ENCODE measurements at regions not wholly inside any gene's neighbourhood (a gene's known extent, or its start where the extent isn't known, plus 50 kb on each side); places are given as distances from the start of the nearest gene placed in this dataset.

GRCh38 chr1:4023678-4024077, 123.6 kb upstream of the C1orf174 start:
- Histone ChIP-seq H3K36me3 (ENCODE audit: insufficient read depth, low read length) (no peaks in the 10 kb centered on the region), H3K9ac (ENCODE audit: insufficient read length) (no peak overlapping the region), H3K4me3 (no peak overlapping the region), H3K9me3 (ENCODE audit: low read depth, low read length) (no peaks in the 10 kb centered on the region), H3K27ac (no peak overlapping the region)
- no peak for TF ChIP-seq POLR2AphosphoS5 (IDR thresholded peaks at IDR 0.05; ENCODE audit: borderline replicate concordance, low read depth, low read length)
- TF ChIP-seq FOXP2 (optimal IDR thresholded peaks at IDR 0.05; ENCODE audit: control extremely low read depth, extremely low read length, insufficient read depth) = no peak
- TF ChIP-seq EZH2 (IDR thresholded peaks at IDR 0.05) = no peak
- DNase-seq (ENCODE audit: low read depth, low spot score) = no peak

GRCh38 chr1:4024811-4025210, 124.7 kb upstream of the C1orf174 start:
- no peak overlapping the region for H3K27ac ChIP-seq

GRCh38 chr1:4025752-4026151, 125.7 kb upstream of the C1orf174 start:
- Histone ChIP-seq H3K4me3 (no peak overlapping the region), H3K9me3 (ENCODE audit: low read depth, low read length) (no peaks in the 10 kb centered on the region), H3K27ac (no peak overlapping the region), H3K9ac (ENCODE audit: insufficient read length) (no peak overlapping the region), H3K36me3 (ENCODE audit: insufficient read depth, low read length) (no peaks in the 10 kb centered on the region)
- no peak for DNase-seq (ENCODE audit: low read depth, low spot score)
- TF ChIP-seq FOXP2 (optimal IDR thresholded peaks at IDR 0.05; ENCODE audit: control extremely low read depth, extremely low read length, insufficient read depth) = no peak
- TF ChIP-seq EZH2 (IDR thresholded peaks at IDR 0.05) = no peak
- no peak for TF ChIP-seq POLR2AphosphoS5 (IDR thresholded peaks at IDR 0.05; ENCODE audit: borderline replicate concordance, low read depth, low read length)

More at GRCh38 chr1:4024811-4025210, 124.7 kb upstream of the C1orf174 start:
- no peaks in the 10 kb centered on the region for H3K36me3 ChIP-seq (ENCODE audit: insufficient read depth, low read length)
- no peak overlapping the region for H3K9ac ChIP-seq (ENCODE audit: insufficient read length)
- no peak overlapping the region for H3K4me3 ChIP-seq
- TF ChIP-seq POLR2AphosphoS5 (IDR thresholded peaks at IDR 0.05; ENCODE audit: borderline replicate concordance, low read depth, low read length) = no peak
- TF ChIP-seq FOXP2 (optimal IDR thresholded peaks at IDR 0.05; ENCODE audit: control extremely low read depth, extremely low read length, insufficient read depth) = no peak
- TF ChIP-seq EZH2 (IDR thresholded peaks at IDR 0.05) = no peak
- no peaks in the 10 kb centered on the region for H3K9me3 ChIP-seq (ENCODE audit: low read depth, low read length)
- no peak for DNase-seq (ENCODE audit: low read depth, low spot score)

- H3K9me3 ChIP-seq (ENCODE audit: low read depth, low read length) = no peaks in the 10 kb centered on the region
- no peaks in the 10 kb centered on the region for H3K36me3 ChIP-seq (ENCODE audit: insufficient read depth, low read length)
- H3K4me3 ChIP-seq = no peak overlapping the region
- no peak overlapping the region for H3K9ac ChIP-seq (ENCODE audit: insufficient read length)
- TF ChIP-seq EZH2 (IDR thresholded peaks at IDR 0.05) = no peak
- DNase-seq (ENCODE audit: low read depth, low spot score) = no peak
- no peak overlapping the region for H3K27ac ChIP-seq
These were observed 126.9 kb upstream of the C1orf174 start for GRCh38 chr1:4027008-4027407.

GRCh38 chr1:4027492-4028138, 127.5 kb upstream of the C1orf174 start:
- no peak overlapping the region for H3K9ac ChIP-seq (ENCODE audit: insufficient read length)
- no peak overlapping the region for H3K4me3 ChIP-seq
- no peaks in the 10 kb centered on the region for H3K36me3 ChIP-seq (ENCODE audit: insufficient read depth, low read length)
- no peak overlapping the region for H3K27ac ChIP-seq
- no peaks in the 10 kb centered on the region for H3K9me3 ChIP-seq (ENCODE audit: low read depth, low read length)
- TF ChIP-seq POLR2AphosphoS5 (IDR thresholded peaks at IDR 0.05; ENCODE audit: borderline replicate concordance, low read depth, low read length) (no peak), EZH2 (IDR thresholded peaks at IDR 0.05) (no peak), FOXP2 (optimal IDR thresholded peaks at IDR 0.05; ENCODE audit: control extremely low read depth, extremely low read length, insufficient read depth) (no peak)
- no peak for DNase-seq (ENCODE audit: low read depth, low spot score)

- Histone ChIP-seq H3K4me3 (no peak overlapping the region), H3K27ac (no peak overlapping the region), H3K9me3 (ENCODE audit: low read depth, low read length) (no peaks in the 10 kb centered on the region), H3K9ac (ENCODE audit: insufficient read length) (no peak overlapping the region), H3K36me3 (ENCODE audit: insufficient read depth, low read length) (no peaks in the 10 kb centered on the region)
- DNase-seq (ENCODE audit: low read depth, low spot score) = no peak
- TF ChIP-seq POLR2AphosphoS5 (IDR thresholded peaks at IDR 0.05; ENCODE audit: borderline replicate concordance, low read depth, low read length) (no peak), FOXP2 (optimal IDR thresholded peaks at IDR 0.05; ENCODE audit: control extremely low read depth, extremely low read length, insufficient read depth) (no peak), EZH2 (IDR thresholded peaks at IDR 0.05) (no peak)
These were observed 128.0 kb upstream of the C1orf174 start for GRCh38 chr1:4028139-4028501.

- no peak for DNase-seq (ENCODE audit: low read depth, low spot score)
- Histone ChIP-seq H3K4me3 (no peak overlapping the region), H3K36me3 (ENCODE audit: insufficient read depth, low read length) (no peaks in the 10 kb centered on the region), H3K9me3 (ENCODE audit: low read depth, low read length) (no peaks in the 10 kb centered on the region), H3K9ac (ENCODE audit: insufficient read length) (no peak overlapping the region), H3K27ac (no peak overlapping the region)
- TF ChIP-seq POLR2AphosphoS5 (IDR thresholded peaks at IDR 0.05; ENCODE audit: borderline replicate concordance, low read depth, low read length) (no peak), FOXP2 (optimal IDR thresholded peaks at IDR 0.05; ENCODE audit: control extremely low read depth, extremely low read length, insufficient read depth) (no peak), EZH2 (IDR thresholded peaks at IDR 0.05) (no peak)
These were observed 129.3 kb upstream of the C1orf174 start for GRCh38 chr1:4029376-4029775.

GRCh38 chr1:4032571-4032970, 132.5 kb upstream of the C1orf174 start:
- Histone ChIP-seq H3K4me3 (no peak overlapping the region), H3K9me3 (ENCODE audit: low read depth, low read length) (no peaks in the 10 kb centered on the region), H3K27ac (no peak overlapping the region), H3K9ac (ENCODE audit: insufficient read length) (no peak overlapping the region), H3K36me3 (ENCODE audit: insufficient read depth, low read length) (no peaks in the 10 kb centered on the region)
- no peak for DNase-seq (ENCODE audit: low read depth, low spot score)
- TF ChIP-seq EZH2 (IDR thresholded peaks at IDR 0.05) (no peak), FOXP2 (optimal IDR thresholded peaks at IDR 0.05; ENCODE audit: control extremely low read depth, extremely low read length, insufficient read depth) (no peak), POLR2AphosphoS5 (IDR thresholded peaks at IDR 0.05; ENCODE audit: borderline replicate concordance, low read depth, low read length) (no peak)

- Histone ChIP-seq H3K27ac (no peak overlapping the region), H3K9ac (ENCODE audit: insufficient read length) (no peak overlapping the region), H3K9me3 (ENCODE audit: low read depth, low read length) (no peaks in the 10 kb centered on the region), H3K36me3 (ENCODE audit: insufficient read depth, low read length) (no peaks in the 10 kb centered on the region), H3K4me3 (no peak overlapping the region)
- no peak for DNase-seq (ENCODE audit: low read depth, low spot score)
- TF ChIP-seq EZH2 (IDR thresholded peaks at IDR 0.05) = no peak
- no peak for TF ChIP-seq FOXP2 (optimal IDR thresholded peaks at IDR 0.05; ENCODE audit: control extremely low read depth, extremely low read length, insufficient read depth)
- TF ChIP-seq POLR2AphosphoS5 (IDR thresholded peaks at IDR 0.05; ENCODE audit: borderline replicate concordance, low read depth, low read length) = no peak
These were observed 133.1 kb upstream of the C1orf174 start for GRCh38 chr1:4033129-4033676.
